Raji (cell line): ENCODE measurements at regions not wholly inside any gene's neighbourhood (a gene's known extent, or its start where the extent isn't known, plus 50 kb on each side); places are given as distances from the start of the nearest gene placed in this dataset.

ENCODE experiments used
- POLR2A ChIP-seq: IDR thresholded peaks from 2 replicates; pipeline ENCODE4 v1.6.1; 2011; ENCODE audit warnings: low read depth, low read length, control low read depth; ENCODE audit not compliant: insufficient read depth

- TF ChIP-seq POLR2A: no peak
These were observed 869.6 kb downstream of the TAF11L14 start for GRCh38 chr5:18503797-18504328.

GRCh38 chr5:18507114-18507513 lies 872.9 kb downstream of the TAF11L14 start:
- no peak for TF ChIP-seq POLR2A

GRCh38 chr5:18517641-18518380 lies 883.6 kb downstream of the TAF11L14 start:
- no peak for TF ChIP-seq POLR2A

- no peak for TF ChIP-seq POLR2A
These were observed 889.1 kb downstream of the TAF11L14 start for GRCh38 chr5:18523380-18523779.

- TF ChIP-seq POLR2A: no peak
These were observed 892.6 kb downstream of the TAF11L14 start for GRCh38 chr5:18526792-18527405.

- no peak for TF ChIP-seq POLR2A
These were observed 898.9 kb downstream of the TAF11L14 start for GRCh38 chr5:18533137-18533536.

- TF ChIP-seq POLR2A: no peak
These were observed 899.9 kb downstream of the TAF11L14 start for GRCh38 chr5:18534119-18534518.

- TF ChIP-seq POLR2A: no peak
These were observed 910.2 kb downstream of the TAF11L14 start for GRCh38 chr5:18544421-18544820.

GRCh38 chr5:18546591-18546990 lies 912.3 kb downstream of the TAF11L14 start:
- no peak for TF ChIP-seq POLR2A

GRCh38 chr5:18551716-18552115 lies 917.5 kb downstream of the TAF11L14 start:
- no peak for TF ChIP-seq POLR2A

- no peak for TF ChIP-seq POLR2A
These were observed 919.0 kb downstream of the TAF11L14 start for GRCh38 chr5:18553269-18553668.

- no peak for TF ChIP-seq POLR2A
These were observed 926.3 kb downstream of the TAF11L14 start for GRCh38 chr5:18560602-18561001.

- no peak for TF ChIP-seq POLR2A
These were observed 929.6 kb downstream of the TAF11L14 start for GRCh38 chr5:18563853-18564252.

GRCh38 chr5:18566671-18567070 lies 932.4 kb downstream of the TAF11L14 start:
- TF ChIP-seq POLR2A: no peak

GRCh38 chr5:18576586-18576985 lies 942.3 kb downstream of the TAF11L14 start:
- TF ChIP-seq POLR2A: no peak

GRCh38 chr5:18601185-18601584 lies 966.9 kb downstream of the TAF11L14 start:
- no peak for TF ChIP-seq POLR2A
